ENCODE measurements at regions not wholly inside any gene's neighbourhood (a gene's known extent, or its start where the extent isn't known, plus 50 kb on each side); places are given as distances from the start of the nearest gene placed in this dataset.

DNA sequence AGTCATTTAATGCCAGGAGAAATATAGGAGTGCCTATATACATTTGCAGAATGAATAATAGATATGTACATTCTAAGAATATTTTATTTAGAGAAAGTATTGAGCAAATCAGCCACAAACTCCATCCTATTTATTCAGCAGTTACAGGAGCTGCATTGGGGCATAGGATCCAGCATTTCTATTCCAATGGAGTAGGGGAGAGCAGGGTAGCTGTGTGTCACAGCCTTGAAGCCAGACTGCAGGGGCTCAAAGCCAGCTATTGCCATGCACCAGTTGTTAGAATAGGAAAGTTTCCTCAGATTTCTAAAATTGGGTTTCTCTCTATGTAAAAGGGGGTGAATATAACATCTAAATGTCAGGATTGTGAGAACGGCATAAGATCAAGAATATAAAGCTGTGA lies 116.8 kb upstream of the MYO3A start:
- TF ChIP-seq, protein P1, sequence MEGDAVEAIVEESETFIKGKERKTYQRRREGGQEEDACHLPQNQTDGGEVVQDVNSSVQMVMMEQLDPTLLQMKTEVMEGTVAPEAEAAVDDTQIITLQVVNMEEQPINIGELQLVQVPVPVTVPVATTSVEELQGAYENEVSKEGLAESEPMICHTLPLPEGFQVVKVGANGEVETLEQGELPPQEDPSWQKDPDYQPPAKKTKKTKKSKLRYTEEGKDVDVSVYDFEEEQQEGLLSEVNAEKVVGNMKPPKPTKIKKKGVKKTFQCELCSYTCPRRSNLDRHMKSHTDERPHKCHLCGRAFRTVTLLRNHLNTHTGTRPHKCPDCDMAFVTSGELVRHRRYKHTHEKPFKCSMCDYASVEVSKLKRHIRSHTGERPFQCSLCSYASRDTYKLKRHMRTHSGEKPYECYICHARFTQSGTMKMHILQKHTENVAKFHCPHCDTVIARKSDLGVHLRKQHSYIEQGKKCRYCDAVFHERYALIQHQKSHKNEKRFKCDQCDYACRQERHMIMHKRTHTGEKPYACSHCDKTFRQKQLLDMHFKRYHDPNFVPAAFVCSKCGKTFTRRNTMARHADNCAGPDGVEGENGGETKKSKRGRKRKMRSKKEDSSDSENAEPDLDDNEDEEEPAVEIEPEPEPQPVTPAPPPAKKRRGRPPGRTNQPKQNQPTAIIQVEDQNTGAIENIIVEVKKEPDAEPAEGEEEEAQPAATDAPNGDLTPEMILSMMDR (IDR thresholded peaks at IDR 0.05): no peak
- no peak for TF ChIP-seq EP300 (IDR thresholded peaks at IDR 0.05)
